ENCODE measurements at regions not wholly inside any gene's neighbourhood (a gene's known extent, or its start where the extent isn't known, plus 50 kb on each side); places are given as distances from the start of the nearest gene placed in this dataset.

DNA sequence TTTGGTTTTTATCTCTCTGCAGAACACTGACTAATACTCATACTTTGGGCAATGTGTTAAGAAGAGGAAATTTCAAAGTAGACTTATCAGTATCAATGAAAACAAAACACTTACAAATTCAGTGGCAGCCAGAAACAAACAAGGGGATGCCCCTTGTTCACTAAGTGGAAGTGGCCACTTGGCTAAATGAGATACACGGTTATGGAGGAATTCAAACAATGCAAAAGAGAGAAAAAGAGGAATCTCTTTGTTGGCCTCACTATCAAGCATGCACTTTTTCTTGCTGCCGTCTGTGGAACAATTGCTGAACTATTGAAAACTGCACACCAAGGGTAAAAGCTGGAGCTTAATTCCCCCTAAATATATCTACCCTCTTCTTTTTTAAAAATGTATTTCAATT lies 2044.9 kb upstream of the CDH6 start:
- no peak overlapping the region for H3K4me2 ChIP-seq (ENCODE audit: low read length)
- DNase-seq (ENCODE audit: low spot score): no peak
- H3K36me3 ChIP-seq (ENCODE audit: insufficient read depth, low read length): no peaks in the 10 kb centered on the region
- intact Hi-C loops (cut with micrococcal nuclease; ENCODE audit: unreplicated experiment): no loop called here
- no peaks in the 10 kb centered on the region for H3K79me2 ChIP-seq (ENCODE audit: insufficient read depth, low read depth, low read length)
- no peaks in the 10 kb centered on the region for H4K20me1 ChIP-seq (ENCODE audit: insufficient read depth, low read length)
- H2AFZ ChIP-seq (ENCODE audit: low read length): no peak overlapping the region
- H3K9me2 ChIP-seq (ENCODE audit: insufficient read depth, low read length): no peaks in the 10 kb centered on the region
- no peaks in the 10 kb centered on the region for H3K9me3 ChIP-seq (ENCODE audit: low read length)
- ChIA-PET CTCF (ENCODE audit: unreplicated experiment) (no interaction called here), POLR2A (no interaction called here)
- TF ChIP-seq EZH2phosphoT487 (IDR thresholded peaks at IDR 0.05; ENCODE audit: borderline replicate concordance, low read depth, low read length): no peak
- no peak for TF ChIP-seq CTCF (conservative IDR thresholded peaks at IDR 0.05; ENCODE audit: low read length)
- no peak overlapping the region for H3K4me3 ChIP-seq (ENCODE audit: low read depth, low read length, poor library complexity, severe bottlenecking)
- no TSS peak for BruUV-seq (replicated peaks)
- H3K27ac ChIP-seq (ENCODE audit: low read depth, low read length, poor library complexity, severe bottlenecking): no peak overlapping the region
- H3K4me1 ChIP-seq (ENCODE audit: insufficient read depth, low read length, poor library complexity, severe bottlenecking): no peaks in the 10 kb centered on the region

DNA sequence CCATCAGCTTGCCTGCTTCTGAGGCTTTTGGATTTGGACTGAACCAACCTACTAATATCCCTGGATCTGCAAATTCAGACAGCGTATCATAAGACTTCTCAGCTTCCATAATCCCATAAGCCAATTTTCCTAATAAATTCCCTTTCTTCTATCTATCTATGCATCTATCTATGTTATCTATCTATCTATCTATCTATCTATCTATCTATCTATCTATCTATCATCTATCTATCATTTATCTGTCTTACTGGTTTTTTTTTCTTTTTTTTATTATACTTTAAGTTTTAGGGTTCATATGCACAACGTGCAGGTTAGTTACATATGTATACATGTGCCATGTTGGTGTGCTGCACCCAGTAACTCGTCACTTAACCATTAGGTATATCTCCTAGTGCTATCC lies 2045.4 kb upstream of the CDH6 start:
- DNase-seq (ENCODE audit: low spot score): no peak

DNA sequence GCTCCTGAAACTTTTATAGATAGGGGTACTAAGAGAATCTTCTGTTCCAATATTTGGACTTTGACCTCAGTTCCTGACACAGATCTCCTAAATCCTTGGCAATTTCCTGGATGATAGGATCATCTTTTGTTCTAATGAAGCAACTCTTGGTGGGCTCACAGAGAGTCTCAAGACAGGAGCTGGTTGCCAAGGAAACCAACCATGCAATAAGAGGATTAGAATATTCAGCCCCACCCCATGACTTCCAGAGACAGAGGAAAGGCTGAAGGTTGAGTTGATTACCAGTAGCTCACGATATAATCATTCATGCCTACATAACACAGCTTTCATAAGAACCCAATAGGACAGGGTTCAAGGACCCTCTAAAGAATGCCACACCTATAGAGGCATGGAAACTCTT lies 2050.2 kb upstream of the CDH6 start:
- no peak overlapping the region for H2AFZ ChIP-seq (ENCODE audit: low read length)
- H3K9me2 ChIP-seq (ENCODE audit: insufficient read depth, low read length): no peaks in the 10 kb centered on the region
- no peak overlapping the region for H3K4me2 ChIP-seq (ENCODE audit: low read length)
- no peaks in the 10 kb centered on the region for H3K4me1 ChIP-seq (ENCODE audit: insufficient read depth, low read length, poor library complexity, severe bottlenecking)
- H4K20me1 ChIP-seq (ENCODE audit: insufficient read depth, low read length): no peaks in the 10 kb centered on the region
- no peak overlapping the region for H3K4me3 ChIP-seq (ENCODE audit: low read depth, low read length, poor library complexity, severe bottlenecking)
- intact Hi-C loops (cut with micrococcal nuclease; ENCODE audit: unreplicated experiment): no loop called here
- BruUV-seq (replicated peaks): no TSS peak
- ChIA-PET POLR2A (no interaction called here), CTCF (ENCODE audit: unreplicated experiment) (no interaction called here)
- H3K79me2 ChIP-seq (ENCODE audit: insufficient read depth, low read depth, low read length): no peaks in the 10 kb centered on the region
- H3K36me3 ChIP-seq (ENCODE audit: insufficient read depth, low read length): no peaks in the 10 kb centered on the region
- no peak for DNase-seq (ENCODE audit: low spot score)
- no peaks in the 10 kb centered on the region for H3K9me3 ChIP-seq (ENCODE audit: low read length)
- H3K27ac ChIP-seq (ENCODE audit: low read depth, low read length, poor library complexity, severe bottlenecking): no peak overlapping the region
- no peak for TF ChIP-seq EZH2phosphoT487 (IDR thresholded peaks at IDR 0.05; ENCODE audit: borderline replicate concordance, low read depth, low read length)
- TF ChIP-seq CTCF (conservative IDR thresholded peaks at IDR 0.05; ENCODE audit: low read length): no peak

More for the DNA sequence above, 2045.4 kb upstream of the CDH6 start:
- intact Hi-C loops (cut with micrococcal nuclease; ENCODE audit: unreplicated experiment): no loop called here
- no peaks in the 10 kb centered on the region for H3K9me2 ChIP-seq (ENCODE audit: insufficient read depth, low read length)
- H3K4me2 ChIP-seq (ENCODE audit: low read length): no peak overlapping the region
- BruUV-seq (replicated peaks): no TSS peak
- H3K9me3 ChIP-seq (ENCODE audit: low read length): no peaks in the 10 kb centered on the region
- no peaks in the 10 kb centered on the region for H3K4me1 ChIP-seq (ENCODE audit: insufficient read depth, low read length, poor library complexity, severe bottlenecking)
- no peak overlapping the region for H2AFZ ChIP-seq (ENCODE audit: low read length)
- H3K36me3 ChIP-seq (ENCODE audit: insufficient read depth, low read length): no peaks in the 10 kb centered on the region
- no peak overlapping the region for H3K27ac ChIP-seq (ENCODE audit: low read depth, low read length, poor library complexity, severe bottlenecking)
- POLR2A ChIA-PET: no interaction called here
- no peak overlapping the region for H3K4me3 ChIP-seq (ENCODE audit: low read depth, low read length, poor library complexity, severe bottlenecking)
- CTCF ChIA-PET (ENCODE audit: unreplicated experiment): no interaction called here
- H4K20me1 ChIP-seq (ENCODE audit: insufficient read depth, low read length): no peaks in the 10 kb centered on the region
- H3K79me2 ChIP-seq (ENCODE audit: insufficient read depth, low read depth, low read length): no peaks in the 10 kb centered on the region
- TF ChIP-seq CTCF (conservative IDR thresholded peaks at IDR 0.05; ENCODE audit: low read length): no peak
- TF ChIP-seq EZH2phosphoT487 (IDR thresholded peaks at IDR 0.05; ENCODE audit: borderline replicate concordance, low read depth, low read length): no peak

Data from OCI-LY7 (cell line).